HG03175 (cell line): ENCODE measurements at regions not wholly inside any gene's neighbourhood (a gene's known extent, or its start where the extent isn't known, plus 50 kb on each side); places are given as distances from the start of the nearest gene placed in this dataset.

Experiments used
- ATAC-seq: cut with Tn5 transposase; IDR thresholded peaks from one replicate; pipeline ENCODE4 v1.9.1; 2021; ENCODE audit warnings: mild to moderate bottlenecking, moderate library complexity; ENCODE audit not compliant: unreplicated experiment

- no peak for ATAC-seq
Observed at GRCh38 chr6:68400396-68400795, 234.7 kb upstream of the ADGRB3 start.

GRCh38 chr6:68391953-68392352, 243.1 kb upstream of the ADGRB3 start:
- ATAC-seq, result no peak

GRCh38 chr6:68372991-68373390, 262.1 kb upstream of the ADGRB3 start:
- no peak for ATAC-seq

GRCh38 chr6:68368845-68369244, 266.2 kb upstream of the ADGRB3 start:
- no peak for ATAC-seq

- no peak for ATAC-seq
Observed at GRCh38 chr6:68364271-68364805, 270.7 kb upstream of the ADGRB3 start.

GRCh38 chr6:68343901-68344300, 291.2 kb upstream of the ADGRB3 start:
- peak; percentile 78 for ATAC-seq

GRCh38 chr6:68342286-68342685, 292.8 kb upstream of the ADGRB3 start:
- no peak for ATAC-seq

- ATAC-seq, result no peak
Observed at GRCh38 chr6:68339488-68340131, 295.5 kb upstream of the ADGRB3 start.

GRCh38 chr6:68333442-68333841, 301.6 kb upstream of the ADGRB3 start:
- no peak for ATAC-seq

GRCh38 chr6:68328156-68328555, 306.9 kb upstream of the ADGRB3 start:
- no peak for ATAC-seq

- ATAC-seq, result no peak
Observed at GRCh38 chr6:68326762-68327161, 308.3 kb upstream of the ADGRB3 start.

GRCh38 chr6:68317366-68317765, 317.7 kb upstream of the ADGRB3 start:
- no peak for ATAC-seq

- ATAC-seq, result no peak
Observed at GRCh38 chr6:68313911-68314310, 321.2 kb upstream of the ADGRB3 start.

- ATAC-seq, result no peak
Observed at GRCh38 chr6:68307301-68307700, 327.8 kb upstream of the ADGRB3 start.

- no peak for ATAC-seq
Observed at GRCh38 chr6:68296126-68296525, 339.0 kb upstream of the ADGRB3 start.

GRCh38 chr6:68282646-68283045, 352.4 kb upstream of the ADGRB3 start:
- no peak for ATAC-seq

GRCh38 chr6:68279793-68280557, 355.1 kb upstream of the ADGRB3 start:
- no peak for ATAC-seq

GRCh38 chr6:68273297-68273696, 361.8 kb upstream of the ADGRB3 start:
- no peak for ATAC-seq

- ATAC-seq, result no peak
Observed at GRCh38 chr6:68256391-68256790, 378.7 kb upstream of the ADGRB3 start.

- ATAC-seq, result peak; percentile 65
Observed at GRCh38 chr6:68252632-68253031, 382.4 kb upstream of the ADGRB3 start.

GRCh38 chr6:68247782-68248181, 387.3 kb upstream of the ADGRB3 start:
- no peak for ATAC-seq

- ATAC-seq, result no peak
Observed at GRCh38 chr6:68240726-68241125, 394.4 kb upstream of the ADGRB3 start.
